CD4-positive, alpha-beta memory T cell (primary cell): ENCODE measurements at regions not wholly inside any gene's neighbourhood (a gene's known extent, or its start where the extent isn't known, plus 50 kb on each side); places are given as distances from the start of the nearest gene placed in this dataset.

Experiments
- CTCF ChIA-PET: fragments of 350-600 bp; sonication (Branson Sonifier 250); formaldehyde crosslinking; loops from one replicate; lab custom pipeline; 2021; ENCODE audit warnings: inconsistent platforms; ENCODE audit not compliant: partially characterized antibody; lab: Charles Lee
- POLR2A ChIA-PET: fragments of 350-600 bp; sonication (Branson Sonifier 250); formaldehyde crosslinking; loops from one replicate; lab custom pipeline; 2021; ENCODE audit not compliant: partially characterized antibody; lab: Charles Lee
- DNase-seq, 5 donors: peaks; one replicate each; pipeline versions ENCODE4 v3.0.0 to v3.0.0-alpha.2; 2020 to 2022; ENCODE audit warnings: mixed read lengths in 1 of 5
- H3K27ac ChIP-seq: one replicate; pipeline ENCODE4 v1.7.0; 2013; ENCODE audit warnings: low read depth, low read length
- H3K27me3 ChIP-seq: 2 replicates; pipeline ENCODE4 v1.7.0; 2013; ENCODE audit warnings: mild to moderate bottlenecking, low read length, moderate library complexity; ENCODE audit not compliant: insufficient read depth
- H3K36me3 ChIP-seq: 2 replicates; pipeline ENCODE4 v1.7.0; 2013; ENCODE audit warnings: mild to moderate bottlenecking, low read length, moderate library complexity; ENCODE audit not compliant: insufficient read depth
- H3K4me1 ChIP-seq: 2 replicates; pipeline ENCODE4 v1.7.0; 2013; ENCODE audit warnings: mild to moderate bottlenecking, low read length, moderate library complexity; ENCODE audit not compliant: insufficient read depth
- H3K4me3 ChIP-seq, 2 donors: one replicate each; pipeline ENCODE4 v1.7.0; 2013; ENCODE audit warnings: low read length in 2 of 2, mild to moderate bottlenecking in 1 of 2
- H3K9me3 ChIP-seq, 2 donors: one replicate each; pipeline ENCODE4 v1.7.0; 2013; ENCODE audit warnings: low read length in 2 of 2, control low read depth in 1 of 2; ENCODE audit not compliant: control insufficient read depth in 1 of 2
- H3K27ac Mint-ChIP-seq, 7 donors: one replicate each; pipeline ENCODE4 v1.8.0; 2020 to 2021; ENCODE audit warnings: mixed read lengths in 7 of 7, mild to moderate bottlenecking in 6 of 7, inconsistent platforms in 3 of 7, moderate library complexity in 3 of 7
- H3K27me3 Mint-ChIP-seq, 2 donors: one replicate each; pipeline ENCODE4 v1.8.0; 2020 to 2021; ENCODE audit warnings: mixed read lengths in 2 of 2
- H3K36me3 Mint-ChIP-seq, 2 donors: one replicate each; pipeline ENCODE4 v1.8.0; 2020 to 2021; ENCODE audit warnings: mixed read lengths in 2 of 2, inconsistent platforms in 1 of 2, mild to moderate bottlenecking in 1 of 2
- H3K4me1 Mint-ChIP-seq, 4 donors: one replicate each; pipeline ENCODE4 v1.8.0; 2020 to 2021; ENCODE audit warnings: mixed read lengths in 4 of 4, mild to moderate bottlenecking in 1 of 4
- H3K4me3 Mint-ChIP-seq, 8 donors: one replicate each; pipeline ENCODE4 v1.8.0; 2020 to 2021; ENCODE audit warnings: mixed read lengths in 8 of 8, mild to moderate bottlenecking in 7 of 8, moderate library complexity in 6 of 8, inconsistent platforms in 3 of 8
- H3K9me3 Mint-ChIP-seq, 8 donors: one replicate each; pipeline ENCODE4 v1.8.0; 2020 to 2021; ENCODE audit warnings: mixed read lengths in 8 of 8, mild to moderate bottlenecking in 5 of 8, inconsistent platforms in 3 of 8, moderate library complexity in 1 of 8
- intact Hi-C: fragments of 100-400 bp; cut with micrococcal nuclease; formaldehyde crosslinking; loops from one replicate; pipeline ENCODE4 v1.15.1; 2023

DNA sequence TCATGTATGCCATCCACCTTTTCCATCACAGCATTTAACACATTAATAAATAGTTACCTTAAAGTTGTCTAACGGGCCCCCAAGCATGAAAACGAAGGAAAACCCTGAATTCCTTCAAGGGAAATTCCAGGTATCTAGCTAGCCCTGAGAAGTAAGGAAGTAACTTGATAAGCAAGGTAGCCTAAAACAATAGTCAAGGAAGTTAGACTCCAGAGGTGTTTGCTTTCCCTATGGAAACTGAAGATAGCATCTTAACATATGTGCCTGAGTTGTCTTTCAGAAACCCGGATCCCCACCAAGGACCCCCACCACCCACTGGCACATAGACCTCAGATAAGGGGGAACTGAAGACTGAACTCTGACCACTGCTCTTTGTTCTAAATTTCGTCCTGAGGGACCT, 127.4 kb downstream of the TBXT start:
- H3K9me3 ChIP-seq: no peaks in the 10 kb centered on the region
- H3K4me1 ChIP-seq: no peaks in the 10 kb centered on the region
- H3K36me3 ChIP-seq: no peaks in the 10 kb centered on the region
- H3K27ac ChIP-seq: no peak overlapping the region
- peaks cover 0 to 16% (median 13%) of the 10 kb centered on the region in 8 donors for H3K9me3 Mint-ChIP-seq
- ChIA-PET POLR2A (no interaction called here), CTCF (no interaction called here)
- H3K4me3 Mint-ChIP-seq: no peak overlapping the region
- no peaks in the 10 kb centered on the region for H3K27me3 ChIP-seq
- intact Hi-C loops: no loop called here
- no peak overlapping the region for H3K4me3 ChIP-seq
- peaks cover 2 to 4% of the 10 kb centered on the region in 2 donors for H3K27me3 Mint-ChIP-seq
- no peak overlapping the region for H3K27ac Mint-ChIP-seq
- no peak for DNase-seq
- H3K4me1 Mint-ChIP-seq: no peaks in the 10 kb centered on the region
- no peaks in the 10 kb centered on the region for H3K36me3 Mint-ChIP-seq

DNA sequence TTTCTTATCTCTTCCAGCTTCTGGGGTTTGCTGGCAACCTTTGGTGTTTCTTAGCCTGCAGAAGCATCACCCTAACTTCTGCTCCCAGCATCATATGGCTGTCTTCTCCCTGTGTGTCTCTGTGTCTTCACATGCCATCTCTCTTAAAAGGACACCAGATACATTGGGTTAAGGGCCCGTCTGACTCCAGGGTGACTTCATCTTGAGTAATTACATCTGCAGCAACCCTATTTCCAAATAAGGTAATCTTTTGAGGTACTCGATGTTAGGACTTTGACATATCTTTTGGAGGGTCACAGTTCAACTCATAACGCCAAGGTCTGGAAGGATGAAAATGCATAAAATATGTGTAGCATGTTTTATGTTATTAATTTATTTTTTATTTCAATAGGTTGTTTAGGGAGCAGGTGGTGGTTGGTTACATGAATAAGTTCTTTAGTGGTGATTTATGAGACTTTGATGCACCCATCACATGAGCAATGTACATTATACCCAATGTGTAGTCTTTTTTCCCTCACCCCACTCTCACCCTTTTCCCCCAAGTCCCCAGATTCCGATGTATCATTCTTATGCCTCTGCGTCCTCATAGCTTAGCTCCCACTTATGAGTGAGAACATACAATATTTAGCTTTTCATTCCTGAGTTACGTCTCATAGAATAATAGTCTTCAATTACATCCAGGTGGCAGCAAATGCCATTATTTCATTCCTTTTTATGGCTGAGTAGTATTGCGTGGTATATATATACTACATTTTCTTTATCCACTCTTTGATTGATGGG, 131.1 kb downstream of the TBXT start:
- H3K4me3 Mint-ChIP-seq: no peak overlapping the region
- Histone ChIP-seq H3K4me3 (no peak overlapping the region), H3K4me1 (no peaks in the 10 kb centered on the region), H3K27me3 (no peaks in the 10 kb centered on the region), H3K27ac (no peak overlapping the region), H3K9me3 (no peaks in the 10 kb centered on the region), H3K36me3 (no peaks in the 10 kb centered on the region)
- POLR2A ChIA-PET: no interaction called here
- DNase-seq: no peak
- CTCF ChIA-PET: no interaction called here
- H3K27ac Mint-ChIP-seq: no peak overlapping the region
- H3K4me1 Mint-ChIP-seq: no peaks in the 10 kb centered on the region
- intact Hi-C loops: no loop called here
- H3K9me3 Mint-ChIP-seq: peaks cover 0 to 16% (median 13%) of the 10 kb centered on the region in 8 donors
- H3K36me3 Mint-ChIP-seq: no peaks in the 10 kb centered on the region
- H3K27me3 Mint-ChIP-seq: peaks cover 0 to 5% of the 10 kb centered on the region in 2 donors

DNA sequence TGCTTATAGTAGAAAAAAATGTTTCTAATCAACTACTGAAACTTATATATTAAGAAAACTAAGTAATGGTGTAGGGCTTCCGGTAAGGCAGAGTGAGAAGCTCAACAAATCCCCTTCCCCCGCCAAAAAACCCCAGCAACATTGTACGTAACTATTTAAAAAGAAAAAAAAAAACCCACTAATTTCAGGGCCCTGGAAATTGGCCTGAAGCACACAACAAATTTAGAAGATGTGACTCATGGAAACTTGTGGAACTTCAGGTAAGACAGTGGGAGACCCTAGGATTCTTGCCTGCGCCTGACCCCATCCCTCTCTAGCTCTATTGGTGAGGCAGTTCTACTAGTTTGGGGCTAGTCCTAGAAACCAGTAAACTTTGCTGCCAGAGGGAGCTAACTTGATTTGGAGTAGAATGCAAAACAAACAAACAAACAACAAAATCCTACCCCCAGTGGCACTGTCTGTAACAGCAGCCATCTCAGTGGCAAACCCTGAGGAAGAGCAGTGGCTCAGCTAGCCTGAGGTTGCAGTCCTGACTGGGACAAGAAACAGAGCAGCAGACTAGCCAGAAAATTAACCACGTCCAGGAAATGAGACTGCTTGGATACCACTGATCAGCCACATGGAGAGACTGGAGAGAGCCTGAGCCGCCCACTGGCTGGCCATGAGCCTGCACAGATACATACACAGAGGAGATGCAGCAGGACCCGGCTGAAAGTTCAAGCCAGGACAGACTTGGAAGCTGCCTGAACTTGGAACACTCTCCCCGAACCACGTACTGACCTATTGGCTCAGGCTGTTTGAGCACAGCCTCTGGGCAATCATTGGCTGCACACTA, 135.1 kb downstream of the TBXT start:
- H3K27ac Mint-ChIP-seq: no peak overlapping the region
- H3K36me3 Mint-ChIP-seq: no peaks in the 10 kb centered on the region
- Histone ChIP-seq H3K36me3 (no peaks in the 10 kb centered on the region), H3K4me1 (no peaks in the 10 kb centered on the region), H3K27me3 (no peaks in the 10 kb centered on the region), H3K27ac (no peak overlapping the region), H3K4me3 (no peak overlapping the region), H3K9me3 (no peaks in the 10 kb centered on the region)
- intact Hi-C loops: no loop called here
- DNase-seq: no peak
- ChIA-PET CTCF (interaction anchor here (0.6 kb wide), 1 partner anchor 508 kb away, joined by 3 read pairs; no protein-coding TSS in a partner anchor), POLR2A (no interaction called here)
- peaks cover 0 to 4% (median 2%) of the 10 kb centered on the region in 8 donors for H3K9me3 Mint-ChIP-seq
- H3K4me3 Mint-ChIP-seq: no peak overlapping the region
- peaks cover 0 to 2% of the 10 kb centered on the region in 2 donors for H3K27me3 Mint-ChIP-seq
- H3K4me1 Mint-ChIP-seq: no peaks in the 10 kb centered on the region

DNA sequence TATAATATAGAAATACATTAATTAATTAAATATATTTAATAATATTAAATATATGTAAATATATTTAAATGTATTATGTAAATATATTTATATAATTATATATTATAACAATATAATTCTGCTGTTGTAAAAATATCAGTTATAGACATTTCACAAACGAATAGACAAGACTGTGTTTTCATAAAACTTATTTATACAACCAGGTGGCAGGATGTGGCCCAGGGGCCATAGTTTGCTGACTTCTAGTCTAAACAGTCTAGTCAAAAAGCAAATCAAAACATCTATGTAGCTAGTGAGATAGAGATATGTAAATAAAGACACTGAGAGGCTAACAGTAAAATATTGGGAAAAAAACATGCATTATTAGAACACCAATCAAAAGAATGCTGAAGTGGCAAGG, 136.4 kb downstream of the TBXT start:
- Histone ChIP-seq H3K27me3 (no peaks in the 10 kb centered on the region), H3K36me3 (no peaks in the 10 kb centered on the region), H3K4me1 (no peaks in the 10 kb centered on the region), H3K27ac (no peak overlapping the region), H3K4me3 (no peak overlapping the region), H3K9me3 (no peaks in the 10 kb centered on the region)
- ChIA-PET CTCF (no interaction called here), POLR2A (no interaction called here)
- no peak for DNase-seq
- H3K4me3 Mint-ChIP-seq: no peak overlapping the region
- H3K36me3 Mint-ChIP-seq: no peaks in the 10 kb centered on the region
- no peaks in the 10 kb centered on the region for H3K9me3 Mint-ChIP-seq
- intact Hi-C loops: no loop called here
- H3K4me1 Mint-ChIP-seq: no peaks in the 10 kb centered on the region
- peaks cover 0 to 2% of the 10 kb centered on the region in 2 donors for H3K27me3 Mint-ChIP-seq
- H3K27ac Mint-ChIP-seq: no peak overlapping the region

DNA sequence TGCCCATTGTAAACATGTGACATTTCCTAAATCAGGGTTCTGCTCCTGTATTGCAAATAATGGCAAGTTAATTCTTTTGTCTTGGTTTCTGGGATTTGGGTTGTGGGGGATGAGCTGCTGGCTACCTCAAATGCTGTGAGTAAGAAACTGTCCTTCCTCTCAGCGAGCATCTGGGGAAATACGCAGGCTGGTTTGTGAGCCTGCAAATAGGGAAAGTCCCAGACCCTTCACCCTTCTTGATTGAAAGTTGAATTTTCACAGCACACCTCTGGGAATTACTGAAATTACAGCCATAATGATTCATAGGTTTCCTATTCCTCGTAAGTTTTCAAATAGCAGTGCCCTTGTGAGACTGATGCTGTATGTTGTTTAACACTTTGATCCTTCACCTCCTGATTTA, 138.1 kb downstream of the TBXT start:
- POLR2A ChIA-PET: no interaction called here
- Histone ChIP-seq H3K4me3 (no peak overlapping the region), H3K27ac (no peak overlapping the region), H3K27me3 (no peaks in the 10 kb centered on the region), H3K36me3 (no peaks in the 10 kb centered on the region), H3K9me3 (no peaks in the 10 kb centered on the region), H3K4me1 (no peaks in the 10 kb centered on the region)
- CTCF ChIA-PET: no interaction called here
- intact Hi-C loops: no loop called here
- H3K27ac Mint-ChIP-seq: no peak overlapping the region
- H3K36me3 Mint-ChIP-seq: no peaks in the 10 kb centered on the region
- H3K4me1 Mint-ChIP-seq: no peaks in the 10 kb centered on the region
- H3K9me3 Mint-ChIP-seq: no peaks in the 10 kb centered on the region
- DNase-seq: no peak
- H3K4me3 Mint-ChIP-seq: no peak overlapping the region
- H3K27me3 Mint-ChIP-seq: peaks cover 0 to 3% of the 10 kb centered on the region in 2 donors

DNA sequence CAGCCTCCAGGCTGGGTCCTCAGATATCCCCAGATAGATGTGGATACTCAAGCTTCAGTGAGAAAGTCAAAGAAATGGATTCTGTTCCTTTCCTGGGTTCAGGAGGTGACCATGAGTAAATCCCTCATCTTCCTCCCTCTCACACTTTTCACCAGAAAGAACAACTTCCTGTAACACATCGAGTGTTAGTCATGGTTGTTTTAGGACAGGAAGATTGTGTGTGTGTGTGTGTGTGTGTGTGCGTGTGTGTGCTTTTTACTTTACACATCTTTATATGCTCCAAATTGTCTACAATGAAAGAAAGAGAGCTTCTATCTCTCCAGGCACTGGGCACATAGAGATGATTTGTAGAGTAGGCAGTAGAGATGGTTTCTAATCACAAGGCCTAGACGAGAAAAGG, 139.9 kb downstream of the TBXT start:
- POLR2A ChIA-PET: no interaction called here
- Mint-ChIP-seq H3K27ac (no peak overlapping the region), H3K36me3 (no peaks in the 10 kb centered on the region), H3K27me3 (peaks cover 0 to 3% of the 10 kb centered on the region in 2 donors), H3K4me3 (no peak overlapping the region), H3K4me1 (no peaks in the 10 kb centered on the region), H3K9me3 (no peaks in the 10 kb centered on the region)
- H3K4me3 ChIP-seq: no peak overlapping the region
- no peaks in the 10 kb centered on the region for H3K9me3 ChIP-seq
- no peaks in the 10 kb centered on the region for H3K36me3 ChIP-seq
- no peaks in the 10 kb centered on the region for H3K4me1 ChIP-seq
- no peaks in the 10 kb centered on the region for H3K27me3 ChIP-seq
- H3K27ac ChIP-seq: no peak overlapping the region
- DNase-seq: no peak
- intact Hi-C loops: no loop called here
- CTCF ChIA-PET: interaction anchor here (1.0 kb wide), 1 partner anchor 11 kb away, joined by 3 read pairs; no protein-coding TSS in a partner anchor

DNA sequence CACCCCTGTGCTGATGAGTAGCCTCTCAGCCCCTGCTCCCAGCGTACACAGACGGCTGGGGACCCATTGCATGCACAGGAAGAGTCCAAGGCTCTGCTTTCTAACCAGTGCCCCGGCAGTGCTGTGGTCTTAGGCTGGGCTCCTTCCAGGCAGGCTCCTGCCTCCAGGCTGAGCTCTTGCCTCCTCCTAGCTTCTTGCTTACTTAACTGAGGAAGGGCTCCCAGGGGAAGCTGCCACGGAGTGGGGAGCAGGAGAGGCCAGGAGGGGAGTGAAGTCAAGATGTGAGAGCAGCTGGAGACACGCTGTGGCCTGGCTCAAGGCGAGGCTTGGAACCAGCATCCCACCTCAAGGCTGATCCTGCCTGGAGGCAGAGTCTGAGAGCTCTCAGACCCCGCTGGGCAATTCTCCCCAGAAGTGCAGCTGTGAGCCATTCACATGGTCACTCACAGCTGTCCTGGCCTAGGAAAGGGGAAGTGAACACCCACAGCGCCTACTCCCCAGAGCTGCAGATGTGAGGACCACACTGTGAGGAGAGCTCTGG, 141.0 kb downstream of the TBXT start:
- no peaks in the 10 kb centered on the region for H3K9me3 ChIP-seq
- no peak overlapping the region for H3K4me3 Mint-ChIP-seq
- H3K36me3 Mint-ChIP-seq: no peaks in the 10 kb centered on the region
- ChIA-PET CTCF (no interaction called here), POLR2A (no interaction called here)
- no peaks in the 10 kb centered on the region for H3K4me1 Mint-ChIP-seq
- no peak overlapping the region for H3K27ac Mint-ChIP-seq
- intact Hi-C loops: no loop called here
- H3K4me3 ChIP-seq: no peak overlapping the region
- no peak overlapping the region for H3K27ac ChIP-seq
- H3K4me1 ChIP-seq: no peaks in the 10 kb centered on the region
- H3K27me3 ChIP-seq: no peaks in the 10 kb centered on the region
- H3K9me3 Mint-ChIP-seq: peaks cover 0 to under 1% (median 0%) of the 10 kb centered on the region in 8 donors
- no peak for DNase-seq
- peaks cover 0 to 1% of the 10 kb centered on the region in 2 donors for H3K27me3 Mint-ChIP-seq
- no peaks in the 10 kb centered on the region for H3K36me3 ChIP-seq
